WERI-Rb-1 (cell line): ENCODE measurements at regions not wholly inside any gene's neighbourhood (a gene's known extent, or its start where the extent isn't known, plus 50 kb on each side); places are given as distances from the start of the nearest gene placed in this dataset.

Experiments
- DNase-seq: peaks from one replicate; pipeline ENCODE4 v3.0.0-alpha.2; 2020
- H3K27ac ChIP-seq: fragments of 250-450 bp; sonication (Bioruptor Pico); 2 replicates; pipeline ENCODE4 v1.5.1; 2020; ENCODE audit warnings: mild to moderate bottlenecking, moderate library complexity
- H3K27me3 ChIP-seq: fragments of 250-450 bp; sonication (Bioruptor Pico); 2 replicates; pipeline ENCODE4 v1.5.1; 2021; ENCODE audit warnings: mild to moderate bottlenecking, low read depth, moderate library complexity; ENCODE audit not compliant: insufficient read depth, severe bottlenecking
- H3K36me3 ChIP-seq: fragments of 250-450 bp; sonication (Bioruptor Pico); 2 replicates; pipeline ENCODE4 v1.5.1; 2020; ENCODE audit warnings: mild to moderate bottlenecking, moderate library complexity
- H3K4me3 ChIP-seq: 2 replicates; pipeline ENCODE4 v1.5.1; 2011; ENCODE audit warnings: low read depth, mild to moderate bottlenecking, control low read depth, low read length
- H3K9me3 ChIP-seq: fragments of 250-450 bp; sonication (Bioruptor Pico); 2 replicates; pipeline ENCODE4 v1.5.1; 2021; ENCODE audit warnings: mild to moderate bottlenecking, moderate library complexity; ENCODE audit not compliant: severe bottlenecking
- TF ChIP-seq, protein P1 (sequence below): IDR thresholded peaks from 2 replicates; pipeline ENCODE4 v1.5.1; 2011; ENCODE audit warnings: low read depth, mild to moderate bottlenecking, control low read depth, inconsistent platforms, low read length

DNA sequence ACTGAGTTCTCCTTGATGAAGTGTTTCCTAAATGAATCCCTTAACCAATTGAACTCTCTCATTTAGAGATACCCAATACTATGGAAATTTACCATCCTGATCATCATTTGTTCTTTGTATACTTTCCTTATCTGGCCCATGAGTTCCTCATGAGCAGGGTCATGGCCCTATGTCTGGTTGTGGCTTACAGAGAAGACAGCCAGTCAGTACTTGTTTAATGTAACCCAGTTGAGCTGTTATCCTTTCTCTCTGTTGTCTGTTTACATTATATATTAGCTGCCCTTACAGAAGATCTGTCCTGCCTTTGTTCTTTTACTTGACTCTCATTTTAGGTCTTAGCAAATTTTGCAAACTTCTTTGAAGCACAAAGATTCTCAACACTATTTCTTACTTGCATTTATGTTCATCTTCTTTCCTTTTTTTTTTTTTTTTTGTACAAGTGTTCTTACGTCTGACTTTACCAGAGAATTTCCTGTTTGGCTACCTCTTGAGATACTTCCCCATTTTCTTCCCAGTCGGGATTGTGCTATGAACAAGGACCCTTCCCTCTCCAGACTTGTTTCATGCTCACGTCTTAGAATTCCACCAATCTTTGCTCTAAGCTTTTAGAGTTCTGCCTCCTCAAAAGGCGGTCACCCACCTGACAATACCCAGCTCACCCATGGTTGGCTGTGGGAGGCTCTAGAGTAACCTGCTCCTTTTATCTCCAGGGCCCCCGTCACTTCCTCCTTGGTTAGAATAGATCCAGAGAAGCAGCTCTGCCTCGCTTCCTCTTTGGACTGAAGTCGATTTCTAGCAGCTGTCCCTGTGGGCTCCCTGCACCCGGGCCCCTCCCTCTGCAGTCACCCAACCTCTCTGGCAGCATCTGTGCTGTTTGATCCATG lies 53.6 kb upstream of the RUNX1 start:
- H3K4me3 ChIP-seq, result no peak overlapping the region
- no peak for DNase-seq
- peaks cover 78% of the 10 kb centered on the region for H3K27me3 ChIP-seq
- no peaks in the 10 kb centered on the region for H3K9me3 ChIP-seq
- H3K27ac ChIP-seq, result no peak overlapping the region
- TF ChIP-seq, protein P1, sequence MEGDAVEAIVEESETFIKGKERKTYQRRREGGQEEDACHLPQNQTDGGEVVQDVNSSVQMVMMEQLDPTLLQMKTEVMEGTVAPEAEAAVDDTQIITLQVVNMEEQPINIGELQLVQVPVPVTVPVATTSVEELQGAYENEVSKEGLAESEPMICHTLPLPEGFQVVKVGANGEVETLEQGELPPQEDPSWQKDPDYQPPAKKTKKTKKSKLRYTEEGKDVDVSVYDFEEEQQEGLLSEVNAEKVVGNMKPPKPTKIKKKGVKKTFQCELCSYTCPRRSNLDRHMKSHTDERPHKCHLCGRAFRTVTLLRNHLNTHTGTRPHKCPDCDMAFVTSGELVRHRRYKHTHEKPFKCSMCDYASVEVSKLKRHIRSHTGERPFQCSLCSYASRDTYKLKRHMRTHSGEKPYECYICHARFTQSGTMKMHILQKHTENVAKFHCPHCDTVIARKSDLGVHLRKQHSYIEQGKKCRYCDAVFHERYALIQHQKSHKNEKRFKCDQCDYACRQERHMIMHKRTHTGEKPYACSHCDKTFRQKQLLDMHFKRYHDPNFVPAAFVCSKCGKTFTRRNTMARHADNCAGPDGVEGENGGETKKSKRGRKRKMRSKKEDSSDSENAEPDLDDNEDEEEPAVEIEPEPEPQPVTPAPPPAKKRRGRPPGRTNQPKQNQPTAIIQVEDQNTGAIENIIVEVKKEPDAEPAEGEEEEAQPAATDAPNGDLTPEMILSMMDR, result no peak
- H3K36me3 ChIP-seq, result no peaks in the 10 kb centered on the region

DNA sequence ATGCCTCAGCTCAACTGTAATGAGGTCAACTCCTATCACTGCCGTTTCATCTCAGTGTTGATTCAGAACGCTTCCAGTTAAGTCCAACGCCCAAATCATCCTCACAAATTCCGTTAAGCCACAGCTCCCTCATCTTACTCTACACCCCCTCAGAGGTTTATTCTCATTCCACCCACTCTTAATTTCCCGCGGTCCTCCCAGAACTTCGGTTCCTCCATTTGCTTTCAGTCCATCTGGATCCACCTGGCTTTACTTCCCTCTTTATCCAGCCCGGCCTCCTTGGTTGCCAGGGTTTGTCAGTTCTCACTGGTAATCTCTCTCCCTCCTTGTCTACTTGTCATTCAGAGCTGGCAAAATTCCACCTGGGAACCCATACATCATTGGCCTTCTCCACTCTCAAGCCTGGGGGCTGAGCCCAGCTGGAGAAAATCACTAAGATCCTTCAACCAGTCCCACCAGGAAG lies 51.3 kb upstream of the RUNX1 start:
- no peak overlapping the region for H3K4me3 ChIP-seq
- H3K9me3 ChIP-seq, result no peaks in the 10 kb centered on the region
- H3K36me3 ChIP-seq, result no peaks in the 10 kb centered on the region
- H3K27ac ChIP-seq, result no peak overlapping the region
- TF ChIP-seq, protein P1, result no peak
- DNase-seq, result no peak
- peaks cover 71% of the 10 kb centered on the region for H3K27me3 ChIP-seq

DNA sequence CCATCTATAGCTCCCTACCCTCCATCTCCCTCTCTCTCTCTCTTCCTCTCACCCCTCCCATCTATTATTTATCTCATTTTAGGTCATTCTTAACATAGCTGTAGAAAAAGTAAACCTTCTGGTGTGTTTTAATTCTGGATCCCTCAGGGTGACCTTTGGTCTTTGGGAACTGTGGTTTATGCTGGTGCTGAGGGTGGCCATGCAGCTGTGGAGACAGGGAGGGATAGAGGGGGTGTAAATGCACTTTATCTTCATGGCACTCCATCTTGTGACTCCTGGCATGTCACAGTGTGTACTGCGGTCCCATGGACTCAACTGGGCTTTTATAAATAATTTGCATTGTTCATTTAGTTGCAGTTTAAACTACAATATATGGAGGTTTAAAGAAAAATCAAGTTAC lies 50.2 kb upstream of the RUNX1 start:
- Histone ChIP-seq H3K9me3 (no peaks in the 10 kb centered on the region), H3K27ac (no peak overlapping the region), H3K4me3 (no peak overlapping the region), H3K36me3 (no peaks in the 10 kb centered on the region), H3K27me3 (peaks cover 60% of the 10 kb centered on the region)
- TF ChIP-seq, protein P1, result no peak
- DNase-seq, result no peak
